AG08396 (cell line): ENCODE measurements at regions not wholly inside any gene's neighbourhood (a gene's known extent, or its start where the extent isn't known, plus 50 kb on each side); places are given as distances from the start of the nearest gene placed in this dataset.

Experiments
- DNase-seq: peaks from one replicate; pipeline ENCODE4 v3.0.0; 2012; ENCODE audit warnings: low spot score, mixed read lengths

- DNase-seq, result no peak
Observed at GRCh38 chr2:172329416-172329773, 98.0 kb upstream of the ITGA6 start.

GRCh38 chr2:172329774-172330671 is 97.4 kb upstream of the ITGA6 start:
- DNase-seq, result no peak

- DNase-seq, result no peak
Observed at GRCh38 chr2:172332507-172332906, 94.9 kb upstream of the ITGA6 start.

- DNase-seq, result no peak
Observed at GRCh38 chr2:172333235-172333977, 94.0 kb upstream of the ITGA6 start.

- DNase-seq, result no peak
Observed at GRCh38 chr2:172333978-172334330, 93.4 kb upstream of the ITGA6 start.

GRCh38 chr2:172334988-172335387 is 92.4 kb upstream of the ITGA6 start:
- DNase-seq, result no peak

- no peak for DNase-seq
Observed at GRCh38 chr2:172335736-172336135, 91.7 kb upstream of the ITGA6 start.

GRCh38 chr2:172336681-172337080 is 90.7 kb upstream of the ITGA6 start:
- no peak for DNase-seq

GRCh38 chr2:172339371-172340010 is 87.9 kb upstream of the ITGA6 start:
- no peak for DNase-seq

GRCh38 chr2:172340394-172340793 is 87.0 kb upstream of the ITGA6 start:
- DNase-seq, result no peak

- no peak for DNase-seq
Observed at GRCh38 chr2:172342078-172342477, 85.3 kb upstream of the ITGA6 start.

- DNase-seq, result no peak
Observed at GRCh38 chr2:172342611-172343010, 84.8 kb upstream of the ITGA6 start.

GRCh38 chr2:172344159-172344558 is 83.2 kb upstream of the ITGA6 start:
- DNase-seq, result no peak

GRCh38 chr2:172345956-172346555 is 81.3 kb upstream of the ITGA6 start:
- DNase-seq, result no peak

GRCh38 chr2:172348555-172349288 is 78.7 kb upstream of the ITGA6 start:
- no peak for DNase-seq

- no peak for DNase-seq
Observed at GRCh38 chr2:172350839-172351479, 76.4 kb upstream of the ITGA6 start.

- DNase-seq, result no peak
Observed at GRCh38 chr2:172351586-172351985, 75.8 kb upstream of the ITGA6 start.

- DNase-seq, result no peak
Observed at GRCh38 chr2:172354347-172354746, 73.0 kb upstream of the ITGA6 start.

GRCh38 chr2:172357442-172357841 is 69.9 kb upstream of the ITGA6 start:
- no peak for DNase-seq

GRCh38 chr2:172358691-172359556 is 68.5 kb upstream of the ITGA6 start:
- DNase-seq, result no peak
